GM23338 (cell line): ENCODE measurements at regions not wholly inside any gene's neighbourhood (a gene's known extent, or its start where the extent isn't known, plus 50 kb on each side); places are given as distances from the start of the nearest gene placed in this dataset.

Experiments
- ATAC-seq: fragments of 200-7000 bp; cut with Tn5 transposase; 3 replicates; pipeline ENCODE4 v1.9.1; 2020
- DNase-seq: peaks from one replicate; pipeline ENCODE4 v3.0.0-alpha.2; 2015; ENCODE audit warnings: low spot score
- H2AFZ ChIP-seq: fragments of 200-600 bp; sonication (generic); 2 replicates; pipeline ENCODE4 v1.8.0; 2016; ENCODE audit warnings: antibody characterized with exemption, mild to moderate bottlenecking, moderate library complexity
- H3F3A ChIP-seq: fragments of 200-600 bp; sonication (generic); replicated peaks from 2 replicates; pipeline ENCODE4 v1.8.0; 2017; ENCODE audit warnings: antibody characterized with exemption, mixed run types, low read depth
- H3K27ac ChIP-seq: fragments of 200-600 bp; sonication (generic); 2 replicates; pipeline ENCODE4 v1.6.1; 2016; ENCODE audit warnings: low read depth
- H3K27me3 ChIP-seq: fragments of 200-600 bp; sonication (generic); 2 replicates; pipeline ENCODE4 v1.8.0; 2016; ENCODE audit warnings: mild to moderate bottlenecking, mixed run types, moderate library complexity; ENCODE audit not compliant: insufficient read depth
- H3K36me3 ChIP-seq: fragments of 200-600 bp; sonication (generic); 2 replicates; pipeline ENCODE4 v1.8.0; 2016; ENCODE audit warnings: mild to moderate bottlenecking; ENCODE audit not compliant: insufficient read depth
- H3K4me1 ChIP-seq: fragments of 200-600 bp; sonication (generic); 2 replicates; pipeline ENCODE4 v1.8.0; 2016; ENCODE audit warnings: mild to moderate bottlenecking, moderate library complexity; ENCODE audit not compliant: insufficient read depth
- H3K4me2 ChIP-seq: fragments of 200-600 bp; sonication (generic); 2 replicates; pipeline ENCODE4 v1.7.1; 2017; ENCODE audit warnings: mixed run types
- H3K4me3 ChIP-seq: fragments of 200-600 bp; sonication (generic); 2 replicates; pipeline ENCODE4 v1.6.1; 2016; ENCODE audit warnings: mixed run types
- H3K79me2 ChIP-seq: fragments of 200-600 bp; sonication (generic); replicated peaks from 2 replicates; pipeline ENCODE4 v1.8.0; 2017; ENCODE audit warnings: mild to moderate bottlenecking; ENCODE audit not compliant: insufficient read depth
- H3K9me2 ChIP-seq: fragments of 200-600 bp; sonication (generic); 2 replicates; pipeline ENCODE4 v1.8.0; 2017; ENCODE audit not compliant: insufficient read depth
- H4K20me1 ChIP-seq: fragments of 200-600 bp; sonication (generic); replicated peaks from 2 replicates; pipeline ENCODE4 v1.8.0; 2017; ENCODE audit warnings: mild to moderate bottlenecking; ENCODE audit not compliant: insufficient read depth
- H3K27ac Mint-ChIP-seq: 2 replicates; pipeline ENCODE4 v1.8.0; 2020; ENCODE audit warnings: inconsistent platforms, mild to moderate bottlenecking, moderate library complexity, mixed read lengths
- H3K27me3 Mint-ChIP-seq: 3 replicates; pipeline ENCODE4 v1.8.0; 2022; ENCODE audit warnings: low read depth, mild to moderate bottlenecking, moderate library complexity, mixed read lengths, inconsistent platforms; ENCODE audit not compliant: insufficient read depth, poor library complexity
- H3K36me3 Mint-ChIP-seq: 3 replicates; pipeline ENCODE4 v1.8.0; 2021; ENCODE audit warnings: low read depth, mild to moderate bottlenecking, inconsistent platforms, moderate library complexity, mixed read lengths
- H3K4me1 Mint-ChIP-seq: 3 replicates; pipeline ENCODE4 v1.8.0; 2020; ENCODE audit warnings: mild to moderate bottlenecking, inconsistent platforms, mixed read lengths
- H3K4me3 Mint-ChIP-seq: 3 replicates; pipeline ENCODE4 v1.8.0; 2021; ENCODE audit warnings: moderate library complexity, mild to moderate bottlenecking, inconsistent platforms, mixed read lengths
- H3K9me3 Mint-ChIP-seq: 3 replicates; pipeline ENCODE4 v1.8.0; 2020; ENCODE audit warnings: moderate library complexity, mild to moderate bottlenecking, inconsistent platforms, mixed read lengths
- CTCF ChIP-seq, 2 experiments: fragments of 200-600 bp in 1 of 2; sonication (generic) in 1 of 2; conservative IDR thresholded peaks; 2 replicates each; pipeline versions ENCODE4 v1.5.1 to v1.6.1; 2016 to 2017; ENCODE audit warnings: antibody characterized with exemption in 2 of 2, low read depth in 2 of 2, mild to moderate bottlenecking in 2 of 2, moderate library complexity in 1 of 2
- EZH2 ChIP-seq: fragments of 200-600 bp; sonication (generic); IDR thresholded peaks from one replicate; pipeline ENCODE4 v1.8.0; 2017; ENCODE audit warnings: antibody characterized with exemption, mild to moderate bottlenecking, low read depth; ENCODE audit not compliant: unreplicated experiment
- JUNB ChIP-seq: IDR thresholded peaks from one replicate; pipeline ENCODE4 v1.6.1; 2016; ENCODE audit warnings: antibody characterized with exemption; ENCODE audit not compliant: unreplicated experiment
- NANOG ChIP-seq: IDR thresholded peaks from 2 replicates; pipeline ENCODE4 v1.6.1; 2016; ENCODE audit warnings: antibody characterized with exemption, borderline replicate concordance
- ZNF114 ChIP-seq: fragments of 250-450 bp; sonication (Bioruptor Pico); IDR thresholded peaks from 2 replicates; pipeline ENCODE4 v1.5.0; 2020; ENCODE audit warnings: mild to moderate bottlenecking, moderate library complexity
- ZNF331 ChIP-seq: fragments of 250-450 bp; sonication (Bioruptor Pico); IDR thresholded peaks from 2 replicates; pipeline ENCODE4 v1.5.0; 2020; ENCODE audit warnings: low read depth, mild to moderate bottlenecking, moderate library complexity
- ZNF462 ChIP-seq: fragments of 250-450 bp; sonication (Bioruptor Pico); IDR thresholded peaks from 2 replicates; pipeline ENCODE4 v1.5.0; 2020; ENCODE audit warnings: mild to moderate bottlenecking, moderate library complexity

DNA sequence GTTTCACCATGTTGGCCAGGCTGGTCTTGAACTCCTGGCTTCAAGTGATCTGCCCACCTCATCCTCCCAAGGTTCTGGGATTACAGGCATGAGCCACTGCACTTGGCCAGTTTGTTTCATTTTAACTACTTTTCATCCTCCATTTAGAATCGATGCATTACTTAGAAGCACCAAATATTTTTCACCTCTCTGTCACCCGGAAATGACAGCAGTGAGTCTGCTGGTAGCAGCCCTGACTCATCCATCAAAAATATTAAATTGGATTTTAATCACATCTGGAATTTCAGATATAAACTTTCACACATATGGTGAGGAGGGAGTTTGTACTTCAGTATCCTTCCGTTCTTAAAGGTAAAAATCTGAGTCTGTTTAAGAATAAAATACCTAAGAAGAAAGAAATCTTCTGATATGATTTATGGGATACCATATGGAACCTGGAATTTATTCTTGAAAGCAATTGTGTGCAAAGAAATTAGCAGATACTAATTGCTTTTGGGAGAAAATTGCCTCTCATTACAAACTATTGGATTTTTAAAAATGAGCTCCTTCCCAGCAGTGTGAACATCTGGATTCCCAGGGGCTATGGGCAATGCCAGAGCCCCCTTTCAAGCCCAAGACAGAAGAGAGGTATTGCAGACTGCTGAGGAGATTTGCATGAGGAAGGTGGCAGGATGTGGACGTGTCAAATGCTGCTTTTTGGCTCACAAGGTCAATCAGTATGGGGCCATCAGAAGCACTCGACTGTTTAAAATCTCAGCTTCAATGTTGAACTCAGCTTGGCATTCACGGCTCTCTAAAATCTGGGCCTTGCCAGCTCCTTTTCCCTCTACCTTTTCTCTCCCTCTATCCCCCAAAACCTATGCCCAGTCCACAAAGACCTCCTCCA is 279.5 kb upstream of the SIX2 start (continued):
- no peak for TF ChIP-seq ZNF462 (CRISPR knock-in tag)
- no peak for TF ChIP-seq JUNB
- no peak for TF ChIP-seq ZNF331
- TF ChIP-seq EZH2 = no peak
- TF ChIP-seq CTCF (conservative IDR thresholded peaks at IDR 0.05; ENCODE audit: low read depth in 2 of 2) = no peak
- no peak for TF ChIP-seq ZNF114 (CRISPR knock-in tag)

- no peaks in the 10 kb centered on the region for H3K4me1 Mint-ChIP-seq
- H3F3A ChIP-seq = no peaks in the 10 kb centered on the region
- DNase-seq (no peak), ATAC-seq (no peak)
- H3K4me2 ChIP-seq = no peak overlapping the region
- H3K36me3 ChIP-seq = no peaks in the 10 kb centered on the region; the same call in 1 of the 2 replicates
- H3K27me3 ChIP-seq = no peaks in the 10 kb centered on the region
- peaks cover 12% of the 10 kb centered on the region for H3K27me3 Mint-ChIP-seq
- no peak overlapping the region for H3K4me3 Mint-ChIP-seq
- no peak overlapping the region for H2AFZ ChIP-seq
- H3K9me2 ChIP-seq = peaks cover 4% of the 10 kb centered on the region; the same call in 1 of the 2 replicates
- H3K27ac ChIP-seq = no peak overlapping the region
- peaks cover 13% of the 10 kb centered on the region; the same call in 2 of the 3 replicates for H3K36me3 Mint-ChIP-seq
- no peaks in the 10 kb centered on the region for H4K20me1 ChIP-seq
- H3K4me1 ChIP-seq = no peaks in the 10 kb centered on the region
- H3K27ac Mint-ChIP-seq = no peak overlapping the region
- no peaks in the 10 kb centered on the region for H3K79me2 ChIP-seq
- no peak overlapping the region for H3K4me3 ChIP-seq
- H3K9me3 Mint-ChIP-seq = peaks cover 21% of the 10 kb centered on the region; the same call in 2 of the 3 replicates
- TF ChIP-seq NANOG (no peak), EZH2 (no peak)
These were observed 277.8 kb upstream of the SIX2 start for GRCh38 chr2:45287045-45287444.
